Stimulated activated CD8-positive, alpha-beta memory T cell treated with anti-CD3 and anti-CD28 coated beads, Interleukin-7, amount 100 ng/mL, for 4 hours (primary cell): ENCODE measurements at regions not wholly inside any gene's neighbourhood (a gene's known extent, or its start where the extent isn't known, plus 50 kb on each side); places are given as distances from the start of the nearest gene placed in this dataset.
"Not testable (repeated sequence)": the region's sequence is repeated elsewhere in the genome, so short reads cannot be mapped to it uniquely, and the experiment has no call there.

Experiments used
- DNase-seq, 2 donors: peaks; one replicate each; pipeline ENCODE4 v3.0.0-alpha.2; 2020; ENCODE audit warnings: low read depth in 2 of 2

DNA sequence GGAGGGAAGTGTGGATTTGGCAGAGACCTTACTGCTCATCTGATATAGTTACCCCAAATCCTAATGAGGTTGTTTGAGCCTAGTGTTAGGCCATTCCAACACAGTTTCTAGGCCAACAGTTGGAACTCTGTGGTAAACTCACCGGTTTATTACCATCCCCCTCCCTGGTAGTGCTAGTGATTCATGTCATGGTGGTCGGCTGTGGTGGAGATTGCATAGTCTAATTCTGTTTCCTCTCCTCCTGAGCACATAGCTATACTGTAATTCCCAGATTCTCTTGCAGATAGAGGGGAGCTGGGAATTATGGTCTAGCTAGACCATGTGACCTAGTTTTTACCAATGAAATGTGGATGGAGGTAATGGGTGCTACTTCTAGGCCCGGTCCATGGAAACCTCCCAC, 123.7 kb upstream of the KIF26B start:
- DNase-seq = no peak

DNA sequence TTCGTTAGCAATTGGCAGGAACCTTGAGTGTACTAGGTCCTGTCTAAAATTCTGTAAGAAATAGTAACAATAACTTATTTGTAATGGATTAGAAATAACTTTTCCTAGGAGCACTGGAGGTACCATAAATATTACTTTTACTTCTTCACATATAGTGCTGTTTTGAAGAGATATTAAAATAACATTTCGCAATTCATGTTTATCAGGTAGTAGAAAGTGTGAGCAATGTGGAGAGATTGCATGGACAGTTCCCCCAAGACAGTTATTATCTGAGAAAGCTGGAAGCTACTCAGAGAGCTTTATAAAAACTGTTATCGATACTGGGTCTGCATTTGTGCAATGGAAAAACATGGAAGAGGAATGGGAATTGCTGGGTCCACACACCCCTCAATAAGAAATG, 128.5 kb upstream of the KIF26B start:
- no peak for DNase-seq

DNA sequence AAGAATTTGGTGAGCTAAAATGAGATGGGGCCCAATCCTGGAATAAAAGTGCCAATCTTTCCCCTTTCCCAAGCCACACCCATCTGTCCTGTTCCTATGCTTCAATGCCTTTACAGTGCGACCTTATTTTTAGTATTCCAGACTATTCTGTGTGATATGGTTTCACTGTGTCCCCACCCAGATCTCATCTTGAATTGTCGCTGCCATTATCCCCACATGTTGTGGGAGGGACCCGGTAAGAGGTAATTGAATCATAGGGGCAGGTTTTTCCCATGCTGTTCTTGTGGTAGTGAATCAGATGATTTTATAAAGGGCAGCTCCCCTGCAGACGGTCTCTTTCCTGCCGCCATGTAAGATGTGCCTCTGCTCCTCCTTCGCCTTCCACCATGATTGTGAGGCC, 129.3 kb upstream of the KIF26B start:
- no peak for DNase-seq

DNA sequence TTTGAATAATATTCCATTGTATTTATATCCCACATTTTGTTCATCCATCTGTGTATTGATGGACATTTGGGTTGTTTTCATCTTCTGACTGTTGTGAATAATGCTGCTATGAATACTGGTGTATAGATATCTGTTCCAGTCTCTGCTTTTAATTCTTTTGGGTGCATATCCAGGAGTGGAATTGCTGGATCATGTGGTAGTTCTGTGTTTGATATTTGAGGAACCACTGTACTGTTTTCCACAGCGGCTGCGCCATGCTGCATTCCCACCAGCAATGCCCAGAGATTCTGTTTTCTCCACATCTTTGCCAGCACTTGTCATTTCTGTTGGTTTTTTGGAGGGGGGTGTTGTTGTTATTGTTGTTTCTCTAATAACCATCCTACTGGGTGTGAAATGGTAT, 131.6 kb upstream of the KIF26B start:
- no peak for DNase-seq

DNA sequence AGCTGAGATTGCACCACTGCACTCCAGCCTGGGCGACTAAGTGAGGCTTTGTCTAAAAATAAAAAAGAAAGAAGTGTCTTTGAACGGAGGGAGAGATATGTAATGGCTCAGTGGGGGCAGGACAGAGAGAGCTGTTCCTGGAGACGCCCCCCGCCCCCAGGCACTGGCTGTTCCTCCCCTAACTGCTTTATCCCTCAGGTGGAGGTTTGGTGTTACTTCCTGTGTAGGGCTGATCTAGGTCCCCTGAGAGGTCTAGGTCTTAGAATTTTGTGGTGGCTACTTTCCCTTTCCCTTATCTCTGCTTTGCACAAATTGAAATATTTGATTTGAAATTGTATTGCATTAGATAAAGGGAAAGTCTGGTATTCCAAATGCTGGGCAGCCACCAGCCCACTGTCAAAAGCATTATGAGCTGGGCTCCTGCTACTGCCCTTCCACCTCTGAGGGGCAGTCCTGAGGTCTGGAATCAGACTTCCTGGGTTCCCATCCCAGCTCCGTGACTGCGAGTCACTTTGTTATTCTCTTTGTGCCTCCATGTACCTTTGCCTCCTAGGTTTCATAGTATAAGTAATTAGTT, 134.8 kb upstream of the KIF26B start:
- no peak for DNase-seq

DNA sequence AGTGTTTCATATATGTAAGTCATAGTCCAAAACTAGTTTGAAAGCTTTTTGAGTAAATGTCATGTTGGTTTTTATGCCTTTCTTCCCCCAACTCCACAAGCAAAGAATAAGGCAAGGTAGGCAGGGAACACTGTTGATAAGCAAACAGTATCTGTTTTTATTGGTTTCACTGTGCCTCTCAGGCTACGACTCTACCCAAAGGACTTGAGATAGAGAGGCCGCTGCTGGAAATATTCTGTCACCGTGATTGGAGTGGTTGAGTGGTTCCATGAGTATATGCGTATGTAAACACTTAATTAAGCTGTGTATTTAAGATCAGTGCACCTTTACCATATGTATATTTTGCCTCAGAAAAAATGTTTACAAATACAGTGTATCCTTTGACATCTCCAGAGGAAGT, 138.1 kb upstream of the KIF26B start:
- no peak for DNase-seq

DNA sequence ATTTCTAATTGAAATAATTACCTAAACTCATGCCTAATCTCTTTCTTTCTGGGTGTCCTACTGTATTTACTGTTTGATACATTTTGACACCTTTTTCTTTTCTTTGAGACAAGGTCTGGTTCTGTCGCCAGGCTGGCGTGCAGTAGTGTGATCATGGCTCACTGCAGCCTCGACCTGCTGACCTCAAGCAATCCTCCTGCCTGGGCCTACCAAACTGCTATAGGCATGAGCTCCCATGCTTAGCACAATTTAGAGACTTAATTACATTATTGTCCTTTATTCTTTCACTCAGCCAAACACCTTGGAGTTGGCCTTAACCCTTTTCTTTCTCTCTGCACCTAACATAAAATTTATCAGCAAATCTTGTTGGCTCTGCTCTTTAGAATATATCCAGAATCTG, 139.8 kb upstream of the KIF26B start:
- DNase-seq = no peak

DNA sequence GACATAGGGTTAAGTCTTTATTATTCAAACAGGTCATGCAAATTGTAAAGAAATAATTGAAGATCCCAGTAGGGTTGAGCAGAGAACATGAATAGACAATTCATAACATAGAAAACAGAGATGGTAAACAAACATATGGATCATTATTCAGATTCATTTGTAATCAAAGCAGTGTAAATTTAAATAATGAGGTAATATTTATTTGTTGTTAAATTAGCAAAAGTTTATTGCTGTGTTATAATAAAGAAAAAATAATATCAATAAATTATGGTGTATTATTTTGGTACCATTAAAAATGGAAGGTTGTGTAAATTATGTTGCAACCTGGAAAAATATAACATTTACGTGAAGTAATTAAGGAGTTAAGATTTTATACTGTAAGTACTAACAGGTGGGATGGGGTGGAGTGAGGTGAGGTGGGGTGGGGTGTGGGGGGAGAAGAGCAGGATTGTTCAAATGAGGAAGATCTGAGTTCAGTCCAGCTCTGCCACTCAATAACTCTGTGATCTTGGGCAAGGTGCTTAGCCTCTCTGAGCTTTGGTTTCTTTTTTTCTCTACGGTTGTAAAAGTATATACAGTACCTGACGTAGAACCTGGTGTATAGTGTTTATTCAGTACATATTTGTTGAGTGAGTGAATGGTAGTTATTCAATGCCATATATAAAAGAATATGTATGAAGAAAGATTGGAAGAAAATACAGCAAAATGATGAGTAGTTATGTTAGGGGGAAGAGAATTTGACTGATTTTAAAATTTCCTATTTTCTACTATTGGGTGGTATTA, 140.3 kb upstream of the KIF26B start:
- DNase-seq = no peak

DNA sequence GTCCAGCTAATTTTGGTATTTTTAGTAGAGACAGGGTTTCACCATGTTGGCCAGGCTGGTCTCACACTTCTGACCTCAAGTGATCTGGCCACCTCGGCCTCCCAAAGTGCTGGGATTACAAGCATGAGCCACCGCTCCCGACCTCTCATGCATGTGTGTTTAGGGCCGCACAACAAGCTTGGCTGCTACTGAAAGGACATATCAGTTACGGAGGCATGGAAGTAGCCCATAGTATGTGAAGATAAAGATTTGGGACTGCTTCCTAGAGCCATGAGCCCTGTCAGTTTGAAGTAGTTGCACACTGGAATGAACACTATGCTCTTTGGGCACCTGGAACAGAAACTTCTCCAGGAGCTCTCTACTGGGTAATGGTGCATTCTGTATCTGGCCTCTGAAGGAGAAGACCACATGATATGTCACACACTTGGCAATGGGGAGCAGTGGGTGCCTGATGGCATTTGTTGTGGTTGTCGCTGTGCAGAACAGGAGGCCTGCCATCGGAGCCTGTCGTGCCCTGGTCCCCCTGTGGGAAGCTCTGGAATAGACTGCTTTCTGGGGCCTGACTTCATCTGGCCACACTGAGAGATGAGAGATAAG, 144.7 kb upstream of the KIF26B start:
- no peak for DNase-seq

DNA sequence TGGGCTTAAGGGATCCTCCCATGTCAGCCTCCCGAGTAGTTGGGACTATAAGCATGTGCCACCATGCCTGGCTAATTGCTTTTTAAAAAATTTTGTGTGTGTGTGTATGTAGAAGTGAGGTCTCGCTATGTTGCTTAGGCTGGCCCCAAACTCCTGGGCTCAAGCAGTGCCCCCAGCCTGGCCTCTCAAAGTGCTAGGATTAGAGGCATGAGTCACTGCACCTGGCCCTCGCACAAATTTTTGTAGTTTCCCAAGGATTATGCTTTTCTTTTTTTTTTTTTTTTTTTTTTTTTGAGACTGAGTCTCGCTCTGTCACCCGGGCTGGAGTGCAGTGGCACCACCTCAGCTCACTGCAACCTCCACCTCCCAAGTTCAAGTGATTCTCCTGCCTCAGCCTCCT, 144.4 kb upstream of the HNRNPU start:
- no peak for DNase-seq

DNA sequence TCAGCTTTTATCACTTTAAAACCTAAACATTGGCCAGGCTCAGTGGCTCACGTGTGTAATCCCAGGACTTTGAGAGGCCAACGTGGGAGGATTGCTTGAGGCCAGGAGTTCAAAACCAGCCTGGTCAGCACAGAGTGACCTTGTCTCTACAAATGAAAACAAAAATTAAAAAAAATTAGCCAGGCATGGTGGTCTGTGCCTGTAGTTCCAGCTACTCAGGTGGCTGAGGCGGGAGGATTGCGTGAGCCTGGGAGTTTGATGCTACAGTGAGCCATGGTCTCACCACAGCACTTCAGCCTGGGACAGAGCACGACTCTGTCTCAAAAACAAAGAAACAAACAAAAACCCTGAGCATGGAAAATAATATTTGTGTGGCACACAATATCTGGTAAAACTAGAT, 143.5 kb upstream of the HNRNPU start:
- no peak for DNase-seq

DNA sequence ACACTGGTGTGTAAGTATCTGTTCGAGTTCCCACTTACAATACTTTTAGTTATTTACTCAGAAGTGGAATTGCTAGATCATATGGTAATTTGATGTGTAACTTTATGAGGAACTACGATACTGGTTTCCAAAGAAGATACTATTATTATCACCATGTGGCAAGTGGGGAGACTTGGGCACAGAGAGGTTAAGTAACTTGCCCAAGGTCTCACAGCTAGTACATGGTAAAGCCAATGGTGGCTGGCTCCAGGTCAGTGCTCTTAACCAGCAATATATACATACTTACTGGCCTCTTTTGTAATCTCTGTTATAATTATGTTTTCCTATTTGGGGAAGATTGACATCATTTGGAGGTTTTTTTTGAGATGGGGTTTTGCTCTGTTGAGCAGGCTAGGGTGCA, 138.9 kb upstream of the HNRNPU start:
- no peak for DNase-seq

DNA sequence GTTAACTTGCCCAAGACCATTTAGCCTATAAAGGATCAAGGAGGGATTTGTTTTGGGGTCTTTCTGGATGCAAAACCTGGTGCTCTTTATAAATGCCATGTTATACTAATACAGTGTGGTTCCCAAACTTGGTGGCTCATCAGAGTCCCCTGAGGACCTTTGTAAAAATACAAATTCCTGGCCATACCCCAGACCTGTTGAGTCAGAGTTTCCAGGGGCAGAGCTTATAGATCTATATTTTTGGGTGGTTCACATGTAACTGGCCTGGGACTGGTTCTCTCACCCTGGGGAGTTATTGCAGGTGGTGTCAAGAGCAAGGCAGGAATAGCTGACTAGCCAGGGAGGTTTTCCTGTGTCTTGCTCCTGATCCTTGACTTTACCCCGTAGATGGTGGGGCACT, 136.9 kb upstream of the HNRNPU start:
- no peak for DNase-seq

DNA sequence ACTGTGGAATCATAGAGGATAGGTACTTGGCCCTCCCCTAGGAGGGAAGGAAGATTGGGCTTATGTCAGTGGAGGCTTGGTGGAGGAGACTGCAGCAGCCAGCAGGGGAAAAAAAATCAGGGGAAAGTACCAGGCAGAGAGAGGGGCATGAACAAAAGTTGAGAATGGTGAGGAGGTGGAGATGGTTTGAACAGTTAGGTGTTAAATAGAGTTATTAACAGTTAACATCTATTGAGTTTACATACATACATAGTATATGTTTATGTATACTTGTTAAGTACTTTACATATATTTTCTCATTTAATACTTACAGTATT, 136.5 kb upstream of the HNRNPU start:
- DNase-seq = no peak

DNA sequence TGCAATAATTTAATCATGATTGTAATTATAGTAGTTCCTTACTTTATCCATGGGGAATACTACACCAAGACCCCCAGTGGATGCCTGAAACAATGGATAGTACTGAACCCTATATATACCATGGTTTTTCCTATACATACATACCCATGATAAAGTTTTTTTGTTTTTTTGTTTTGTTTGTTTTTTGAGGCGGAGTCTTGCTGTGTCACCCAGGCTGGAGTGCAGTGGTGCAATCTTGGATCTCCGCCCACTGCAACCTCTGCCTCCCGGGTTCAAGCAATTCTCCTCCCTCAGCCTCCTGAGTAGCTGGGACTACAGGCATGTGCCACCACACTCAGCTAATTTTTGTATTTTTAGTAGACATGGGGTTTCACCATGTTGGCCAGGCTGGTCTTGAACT, 135.3 kb upstream of the HNRNPU start:
- DNase-seq = not testable (repeated sequence)

DNA sequence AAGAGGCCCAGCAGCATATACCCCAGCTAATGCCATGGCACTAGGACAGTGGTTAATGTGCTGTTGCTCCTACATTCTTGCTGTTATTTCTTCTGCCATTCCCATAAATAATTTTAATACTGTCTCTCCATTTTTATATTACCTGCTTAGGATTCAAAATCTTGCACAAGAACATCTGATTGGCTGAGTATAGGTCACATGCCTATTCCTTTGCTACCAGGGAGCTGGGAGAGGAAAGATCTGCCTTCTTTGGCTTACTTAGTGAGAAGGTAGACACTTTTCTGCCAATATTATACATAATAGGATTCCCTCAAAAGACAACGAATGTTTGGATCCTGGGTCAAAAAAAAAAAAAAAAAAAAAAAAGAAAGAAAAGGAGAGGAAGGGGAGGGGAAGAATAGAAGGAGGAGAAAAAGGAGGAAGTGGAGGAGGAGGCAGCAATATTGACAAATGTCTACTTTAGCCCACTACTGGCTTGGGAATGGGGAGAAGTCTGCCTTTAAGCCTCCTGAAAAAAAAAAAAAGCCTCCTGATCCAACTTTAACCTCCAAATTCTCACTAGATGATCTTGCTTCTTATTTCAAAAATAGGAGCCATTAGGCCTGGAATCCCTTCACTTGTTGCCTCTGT, 134.5 kb upstream of the HNRNPU start:
- no peak for DNase-seq

DNA sequence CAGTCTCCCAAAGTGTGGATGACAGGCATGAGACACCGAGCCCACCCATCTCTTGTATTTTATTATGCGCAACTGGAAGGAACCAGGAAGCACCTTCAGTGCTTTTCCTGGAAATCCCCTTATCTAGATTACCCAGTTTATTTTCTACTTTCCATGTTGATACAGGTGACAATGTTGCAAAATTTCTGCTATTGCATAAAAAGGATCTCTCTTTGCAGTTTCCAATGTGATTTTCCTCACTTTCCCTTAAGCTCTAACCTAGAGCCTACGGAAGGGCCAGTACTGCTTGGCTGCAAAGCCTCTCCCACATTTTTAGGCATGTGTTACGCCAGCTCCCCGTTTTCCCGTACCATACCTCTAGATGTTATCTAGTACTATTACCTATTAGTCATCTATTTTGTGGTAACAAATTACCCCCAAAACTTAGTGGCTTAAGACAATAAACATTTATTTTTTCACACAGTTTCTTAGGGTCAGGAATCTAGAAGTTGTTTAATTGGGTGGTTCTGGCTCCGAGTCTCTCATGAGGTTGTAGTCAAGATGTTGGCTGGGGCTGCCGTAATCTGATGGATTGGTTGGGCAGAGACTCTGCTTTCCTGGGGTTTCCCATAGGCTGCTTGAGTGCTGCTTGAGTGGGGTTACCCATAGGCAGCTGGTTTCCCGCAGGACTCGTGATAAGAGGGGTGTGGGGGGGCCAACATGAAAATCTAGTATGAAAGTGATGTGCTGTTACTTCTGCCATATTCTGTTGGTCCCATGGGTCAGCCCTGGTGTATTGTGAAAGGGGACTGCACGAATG, 131.5 kb upstream of the HNRNPU start:
- DNase-seq = no peak

DNA sequence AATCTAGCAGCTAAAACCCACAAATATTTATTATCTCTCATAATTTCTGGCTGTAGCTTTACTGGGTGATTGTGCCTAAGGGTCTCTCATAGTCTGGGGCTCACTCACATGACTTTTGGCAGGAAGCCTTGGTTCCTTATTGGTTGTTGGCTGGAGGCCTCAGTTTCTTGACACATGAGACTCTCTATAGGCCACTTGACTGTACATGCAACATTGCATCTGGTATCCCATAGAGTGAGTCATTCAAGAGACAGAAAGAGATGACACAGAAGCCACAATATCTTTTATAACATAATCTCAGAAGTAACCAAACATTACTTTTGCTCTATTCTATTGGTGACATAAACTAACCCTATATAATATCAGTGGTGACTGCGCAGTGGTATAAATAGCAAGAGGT, 128.5 kb upstream of the HNRNPU start:
- no peak for DNase-seq

DNA sequence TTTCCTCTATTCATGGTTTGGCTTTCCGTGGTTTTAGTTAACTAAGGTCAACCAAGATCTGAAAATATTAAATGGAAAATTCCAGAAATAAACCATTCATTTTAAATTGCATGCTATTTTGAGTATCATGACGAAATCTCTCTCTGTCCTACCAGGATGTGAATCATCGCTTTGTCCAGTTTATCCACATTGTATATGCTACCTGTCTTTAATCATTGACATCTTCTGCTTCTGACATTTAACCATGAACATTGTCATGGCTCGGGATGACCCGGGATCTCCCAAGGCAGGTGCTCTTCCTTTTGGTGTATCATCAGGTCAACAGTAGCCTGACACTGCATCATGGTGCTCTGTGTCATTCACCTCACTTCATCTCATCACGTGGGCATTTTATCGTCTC, 125.5 kb upstream of the HNRNPU start:
- DNase-seq = no peak

DNA sequence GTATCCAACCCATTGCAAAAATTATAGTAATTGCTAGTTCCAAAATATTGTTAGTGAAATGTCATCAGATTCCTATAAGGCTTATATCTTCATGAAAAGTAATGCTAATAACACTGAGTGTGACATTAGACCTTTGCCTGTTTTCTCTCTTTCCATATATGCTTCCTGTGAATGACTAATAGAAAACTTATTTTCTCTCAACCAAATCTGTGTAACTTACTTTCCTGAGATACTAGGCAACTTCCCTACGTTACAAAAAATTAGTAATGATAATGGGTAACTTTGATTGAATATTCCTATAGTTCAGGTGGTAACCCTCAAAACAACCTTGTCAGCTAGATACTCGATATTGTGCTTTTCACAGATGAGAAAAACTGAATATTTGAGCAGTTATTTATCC, 124.2 kb upstream of the HNRNPU start:
- DNase-seq = no peak

DNA sequence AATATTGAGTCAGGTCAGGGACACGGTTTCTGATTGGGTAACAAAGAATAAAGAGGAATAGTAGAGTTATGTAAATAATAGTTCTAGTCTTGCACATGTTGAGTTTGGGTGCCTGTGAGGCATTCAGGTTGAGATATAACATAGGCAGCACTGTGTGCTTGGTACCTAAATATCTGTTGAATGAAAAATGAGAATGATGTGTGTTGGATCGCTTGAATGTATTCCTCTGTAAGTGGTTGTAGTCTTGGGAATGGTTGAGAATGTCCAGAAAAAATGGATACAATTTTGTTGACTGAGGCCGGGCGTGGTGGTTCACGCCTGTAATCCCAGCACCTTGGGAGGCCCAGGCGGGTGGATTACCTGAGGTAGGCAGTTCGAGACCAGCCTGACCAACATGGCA, 116.3 kb upstream of the HNRNPU start:
- DNase-seq = no peak

DNA sequence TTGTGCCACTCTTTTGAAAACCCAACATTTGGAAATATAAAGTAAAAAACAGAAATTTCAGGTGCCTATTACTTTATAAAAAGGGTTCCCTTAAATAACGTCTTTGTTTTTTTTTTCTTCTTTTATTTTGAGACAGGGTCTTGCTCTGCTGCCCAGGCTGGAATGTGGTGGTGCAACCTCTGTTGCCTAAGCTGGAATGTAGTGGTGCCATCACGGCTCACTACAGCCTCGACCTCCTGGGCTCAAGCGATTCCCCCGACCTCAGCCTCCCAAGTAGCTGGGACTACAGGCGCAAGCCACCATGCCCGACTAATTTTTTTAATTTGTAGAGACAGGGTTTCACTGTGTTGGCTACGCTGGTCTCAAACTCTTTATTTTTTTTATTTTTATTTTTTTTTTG, 110.2 kb upstream of the HNRNPU start:
- DNase-seq = no peak
